B cell (primary cell): ENCODE measurements at regions not wholly inside any gene's neighbourhood (a gene's known extent, or its start where the extent isn't known, plus 50 kb on each side); places are given as distances from the start of the nearest gene placed in this dataset.

Experiments
- ATAC-seq: fragments of 200-7000 bp; cut with Tn5 transposase; one replicate; pipeline ENCODE4 v1.10.0; 2021; ENCODE audit warnings: low read depth, mild to moderate bottlenecking, moderate number of reproducible peaks, moderate library complexity
- CTCF ChIA-PET: fragments of 350-600 bp; sonication (Branson Sonifier 250); formaldehyde crosslinking; loops from one replicate; lab custom pipeline; 2021; ENCODE audit warnings: antibody characterized with exemption, inconsistent platforms; lab: Charles Lee
- POLR2A ChIA-PET: fragments of 350-600 bp; sonication (Branson Sonifier 250); formaldehyde crosslinking; loops from one replicate; lab custom pipeline; 2021; ENCODE audit warnings: antibody characterized with exemption; lab: Charles Lee
- DNase-seq: peaks from one replicate; pipeline ENCODE4 v3.0.0; 2013
- H2AFZ ChIP-seq: 2 replicates; pipeline ENCODE4 v1.6.1; 2012; ENCODE audit warnings: mild to moderate bottlenecking, low read depth, low read length; ENCODE audit not compliant: insufficient read depth, poor library complexity, severe bottlenecking
- H3K27ac ChIP-seq, 2 donors: 1 replicate in 1 of 2; 2 replicates in 1 of 2; pipeline ENCODE4 v1.5.1; 2012 to 2013; ENCODE audit warnings: low read length in 2 of 2, mild to moderate bottlenecking in 2 of 2, moderate library complexity in 1 of 2
- H3K27me3 ChIP-seq, 4 experiments: fragments of 200-600 bp in 1 of 4; sonication (generic) in 1 of 4; replicated peaks in 1 of 4; 1 replicate in 2 of 4; 2 replicates in 2 of 4; pipeline versions ENCODE4 v1.6.1 to v1.7.0; 2013 to 2016; ENCODE audit warnings: low read length in 3 of 4, mild to moderate bottlenecking in 2 of 4, mixed read lengths in 1 of 4, moderate library complexity in 1 of 4; ENCODE audit not compliant: insufficient read depth in 4 of 4, control insufficient read depth in 3 of 4; ENCODE audit errors: control extremely low read depth in 1 of 4
- H3K36me3 ChIP-seq, 2 experiments: replicated peaks in 1 of 2; 1 replicate in 1 of 2; 2 replicates in 1 of 2; pipeline versions ENCODE4 v1.6.1 to v1.7.1; 2013; ENCODE audit warnings: low read length in 1 of 2; ENCODE audit not compliant: insufficient read depth in 2 of 2, control insufficient read depth in 1 of 2; ENCODE audit errors: control extremely low read depth in 1 of 2, extremely low read depth in 1 of 2
- H3K4me1 ChIP-seq, 2 donors: fragments of 200-600 bp in 1 of 2; sonication (generic) in 1 of 2; 1 replicate in 1 of 2; 2 replicates in 1 of 2; pipeline versions ENCODE4 v1.5.1 to v1.6.1; 2013 to 2017; ENCODE audit warnings: low read length in 2 of 2; ENCODE audit not compliant: control insufficient read depth in 2 of 2, insufficient read depth in 2 of 2
- H3K4me2 ChIP-seq: replicated peaks from 2 replicates; pipeline ENCODE3; 2012; ENCODE audit warnings: mild to moderate bottlenecking, low read depth, low read length; ENCODE audit not compliant: poor library complexity, severe bottlenecking
- H3K4me3 ChIP-seq, 5 experiments: fragments of 200-600 bp in 1 of 5; sonication (generic) in 1 of 5; 1 replicate in 3 of 5; 2 replicates in 2 of 5; pipeline versions ENCODE4 v1.5.1 to v1.7.0; 2011 to 2016; ENCODE audit warnings: low read length in 4 of 5, mild to moderate bottlenecking in 4 of 5, low read depth in 2 of 5, control low read depth in 1 of 5, moderate library complexity in 1 of 5; ENCODE audit not compliant: insufficient read depth in 1 of 5; ENCODE audit errors: control extremely low read depth in 1 of 5, extremely low read depth in 1 of 5
- H3K79me2 ChIP-seq: fragments of 200-600 bp; sonication (generic); one replicate; pipeline ENCODE4 v1.6.0; 2016; ENCODE audit warnings: low read length; ENCODE audit not compliant: control insufficient read depth, insufficient read depth
- H3K9ac ChIP-seq: fragments of 200-600 bp; sonication (generic); 2 replicates; pipeline ENCODE4 v1.6.1; 2017; ENCODE audit warnings: mild to moderate bottlenecking, low read length, moderate library complexity
- H3K9me3 ChIP-seq, 3 donors: one replicate each; pipeline versions ENCODE4 v1.6.1 to v1.7.1; 2013; ENCODE audit warnings: low read length in 2 of 3; ENCODE audit not compliant: control insufficient read depth in 2 of 3, insufficient read depth in 1 of 3; ENCODE audit errors: control extremely low read depth in 1 of 3
- H4K20me1 ChIP-seq: 2 replicates; pipeline ENCODE4 v1.6.0; 2012; ENCODE audit warnings: mild to moderate bottlenecking, low read length; ENCODE audit not compliant: insufficient read depth, control insufficient read depth, poor library complexity, severe bottlenecking
- H3K27ac Mint-ChIP-seq: one replicate; pipeline ENCODE4 v1.8.0; 2021; ENCODE audit warnings: mixed read lengths
- H3K27me3 Mint-ChIP-seq: one replicate; pipeline ENCODE4 v1.8.0; 2021; ENCODE audit warnings: mixed read lengths
- H3K4me1 Mint-ChIP-seq: one replicate; pipeline ENCODE4 v1.8.0; 2021; ENCODE audit warnings: mixed read lengths
- H3K4me3 Mint-ChIP-seq: one replicate; pipeline ENCODE4 v1.8.0; 2021; ENCODE audit warnings: mixed read lengths
- H3K9me3 Mint-ChIP-seq: one replicate; pipeline ENCODE4 v1.8.0; 2022; ENCODE audit warnings: mixed read lengths; ENCODE audit not compliant: insufficient read depth
- CTCF ChIP-seq: fragments of 200-600 bp; IDR thresholded peaks from one replicate; pipeline ENCODE4 v1.8.0; 2022; ENCODE audit warnings: antibody characterized with exemption, mild to moderate bottlenecking
- EZH2 ChIP-seq: IDR thresholded peaks from 2 replicates; pipeline ENCODE4 v1.6.1; 2012; ENCODE audit warnings: borderline replicate concordance, low read depth, mild to moderate bottlenecking, moderate library complexity, low read length; ENCODE audit not compliant: insufficient read depth, poor library complexity, severe bottlenecking
- WGBS: methylation state at CpG from one replicate; pipeline ENCODE4 v1.1.5; 2013; ENCODE audit warnings: missing lambda C conversion rate; ENCODE audit not compliant: insufficient coverage; 5-methylcytosine and 5-hydroxymethylcytosine counted together
- intact Hi-C: fragments of 100-400 bp; cut with micrococcal nuclease; formaldehyde crosslinking; loops from one replicate; pipeline ENCODE4 v1.10.0; 2022

- H3K4me3 Mint-ChIP-seq: no peak overlapping the region
- no peaks in the 10 kb centered on the region for H4K20me1 ChIP-seq
- POLR2A ChIA-PET: no interaction called here
- TF ChIP-seq EZH2 (no peak), CTCF (no peak)
- H3K4me3 ChIP-seq: no peak overlapping the region
- no peak overlapping the region for H2AFZ ChIP-seq
- no peaks in the 10 kb centered on the region for H3K4me1 Mint-ChIP-seq
- no peaks in the 10 kb centered on the region for H3K4me1 ChIP-seq
- intact Hi-C loops: no loop called here
- DNase-seq: no peak
- H3K27ac Mint-ChIP-seq: no peak overlapping the region
- no peaks in the 10 kb centered on the region for H3K9me3 ChIP-seq
- ATAC-seq: no peak
- no peaks in the 10 kb centered on the region for H3K27me3 Mint-ChIP-seq
- H3K27ac ChIP-seq: no peak overlapping the region
- H3K79me2 ChIP-seq: no peaks in the 10 kb centered on the region
- no peaks in the 10 kb centered on the region for H3K27me3 ChIP-seq
- H3K4me2 ChIP-seq: no peak overlapping the region
- no peak overlapping the region for H3K9ac ChIP-seq
- no peaks in the 10 kb centered on the region for H3K36me3 ChIP-seq
- CTCF ChIA-PET: no interaction called here
- no peaks in the 10 kb centered on the region for H3K9me3 Mint-ChIP-seq
Observed at GRCh38 chr12:88729196-88729595, 148.9 kb upstream of the KITLG start.

- Histone ChIP-seq H3K9me3 (no peaks in the 10 kb centered on the region), H2AFZ (no peak overlapping the region), H3K4me1 (no peaks in the 10 kb centered on the region), H3K4me3 (no peak overlapping the region), H3K79me2 (no peaks in the 10 kb centered on the region), H3K4me2 (no peak overlapping the region), H4K20me1 (no peaks in the 10 kb centered on the region), H3K27ac (no peak overlapping the region), H3K9ac (no peak overlapping the region), H3K36me3 (no peaks in the 10 kb centered on the region), H3K27me3 (no peaks in the 10 kb centered on the region)
- 100% methylated on average over 1 of the region's 3 CpGs for WGBS
- Mint-ChIP-seq H3K4me3 (no peak overlapping the region), H3K27me3 (no peaks in the 10 kb centered on the region), H3K4me1 (no peaks in the 10 kb centered on the region), H3K9me3 (no peaks in the 10 kb centered on the region), H3K27ac (no peak overlapping the region)
- ChIA-PET CTCF (no interaction called here), POLR2A (no interaction called here)
- no peak for DNase-seq
- no peak for ATAC-seq
- intact Hi-C loops: no loop called here
- TF ChIP-seq EZH2 (no peak), CTCF (no peak)
Observed at GRCh38 chr12:88726806-88727720, 146.8 kb upstream of the KITLG start.
